ENCODE measurements at regions not wholly inside any gene's neighbourhood (a gene's known extent, or its start where the extent isn't known, plus 50 kb on each side); places are given as distances from the start of the nearest gene placed in this dataset.
A peak's percentile ranks its signal among the peaks of the same experiment; 100 is the strongest.
"Not testable (repeated sequence)": the region's sequence is repeated elsewhere in the genome, so short reads cannot be mapped to it uniquely, and the experiment has no call there.

DNA sequence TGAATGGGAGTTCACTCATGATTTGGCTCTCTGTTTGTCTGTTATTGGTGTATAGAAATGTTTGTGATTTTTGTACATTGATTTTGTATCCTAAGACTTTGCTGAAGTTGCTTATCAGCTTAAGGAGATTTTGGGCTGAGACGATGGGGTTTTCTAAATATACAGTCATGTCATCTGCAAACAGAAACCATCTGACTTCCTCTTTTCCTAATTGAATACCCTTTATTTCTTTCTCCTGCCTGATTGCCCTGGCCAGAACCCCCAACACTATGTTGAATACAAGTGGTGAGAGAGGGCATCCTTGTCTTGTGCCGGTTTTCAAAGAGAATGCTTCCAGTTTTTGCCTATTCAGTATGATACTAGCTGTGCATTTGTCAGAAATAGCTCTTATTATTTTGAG lies 261.5 kb downstream of the VAPA start:
- Mint-ChIP-seq H3K9me3 (peaks cover 18% of the 10 kb centered on the region), H3K4me1 (ENCODE audit: low read depth) (peaks cover 15% of the 10 kb centered on the region)
- H3K4me3 Mint-ChIP-seq; intact Hi-C loops (cut with micrococcal nuclease); DNase-seq (ENCODE audit: low spot score); H3K27ac Mint-ChIP-seq; H3K27me3 Mint-ChIP-seq (ENCODE audit: insufficient read depth); H3K36me3 Mint-ChIP-seq (ENCODE audit: low read depth): not testable (repeated sequence)

DNA sequence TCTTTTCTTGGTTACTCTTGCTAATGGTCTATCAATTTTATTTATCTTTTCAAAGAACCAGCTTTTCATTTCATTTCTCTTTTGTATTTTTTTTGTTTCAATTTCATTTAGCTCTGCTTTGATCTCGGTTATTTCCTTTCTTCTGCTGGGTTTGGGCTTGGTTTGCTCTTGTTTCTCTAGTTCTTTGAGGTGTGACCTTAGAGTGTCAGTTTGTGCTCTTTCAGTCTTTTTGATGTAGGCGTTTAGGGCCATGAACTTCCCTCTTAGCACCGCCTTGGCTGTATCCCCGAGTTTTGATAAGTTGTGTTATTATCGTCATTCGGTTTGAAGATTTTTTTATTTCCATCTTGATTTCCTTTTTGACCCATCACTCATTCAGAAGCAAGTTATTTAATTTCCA lies 265.5 kb downstream of the VAPA start:
- H3K27me3 Mint-ChIP-seq (ENCODE audit: insufficient read depth); intact Hi-C loops (cut with micrococcal nuclease); H3K36me3 Mint-ChIP-seq (ENCODE audit: low read depth); DNase-seq (ENCODE audit: low spot score): not testable (repeated sequence)
- Mint-ChIP-seq H3K9me3 (peaks cover 36% of the 10 kb centered on the region), H3K27ac (peak overlapping the region; percentile 36), H3K4me1 (ENCODE audit: low read depth) (peaks cover 15% of the 10 kb centered on the region), H3K4me3 (peak overlapping the region; percentile 0)

DNA sequence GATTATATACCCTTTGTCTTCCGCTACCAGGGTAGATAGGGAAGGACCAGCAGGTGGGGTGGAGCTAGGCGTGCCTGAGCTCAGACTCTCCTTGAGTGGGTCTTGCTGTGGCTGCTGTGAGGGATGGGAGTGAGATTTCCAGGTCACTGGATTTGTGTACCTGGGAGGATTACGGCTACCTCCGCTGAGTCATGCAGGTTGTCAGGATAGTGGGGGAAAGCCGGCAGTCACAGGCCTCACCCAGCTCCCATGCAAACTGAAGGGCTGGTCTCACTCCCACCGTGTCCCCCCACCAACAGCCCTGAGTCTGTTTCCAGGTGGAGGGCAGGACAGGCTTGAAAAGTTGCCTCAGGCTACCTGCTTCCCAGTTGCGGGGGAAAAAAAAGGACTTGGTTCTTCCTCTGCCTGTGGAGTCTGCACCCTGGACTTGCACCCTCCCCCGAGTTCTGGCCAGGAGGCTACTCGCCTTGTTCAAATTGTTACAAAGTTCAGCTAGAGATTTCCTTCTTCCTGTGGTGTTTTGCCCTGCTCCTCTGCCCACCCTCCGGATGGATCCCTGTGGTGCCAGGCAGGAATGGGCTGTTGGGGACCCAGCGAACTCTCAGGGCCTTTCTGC lies 268.3 kb downstream of the VAPA start:
- Mint-ChIP-seq H3K9me3 (peaks cover 39% of the 10 kb centered on the region), H3K4me3 (no peak overlapping the region), H3K27me3 (ENCODE audit: insufficient read depth) (peaks cover 6% of the 10 kb centered on the region), H3K4me1 (ENCODE audit: low read depth) (peaks cover 21% of the 10 kb centered on the region), H3K36me3 (ENCODE audit: low read depth) (peaks cover 4% of the 10 kb centered on the region), H3K27ac (no peak overlapping the region)
- intact Hi-C loops (cut with micrococcal nuclease): no loop called here
- DNase-seq (ENCODE audit: low spot score): no peak

DNA sequence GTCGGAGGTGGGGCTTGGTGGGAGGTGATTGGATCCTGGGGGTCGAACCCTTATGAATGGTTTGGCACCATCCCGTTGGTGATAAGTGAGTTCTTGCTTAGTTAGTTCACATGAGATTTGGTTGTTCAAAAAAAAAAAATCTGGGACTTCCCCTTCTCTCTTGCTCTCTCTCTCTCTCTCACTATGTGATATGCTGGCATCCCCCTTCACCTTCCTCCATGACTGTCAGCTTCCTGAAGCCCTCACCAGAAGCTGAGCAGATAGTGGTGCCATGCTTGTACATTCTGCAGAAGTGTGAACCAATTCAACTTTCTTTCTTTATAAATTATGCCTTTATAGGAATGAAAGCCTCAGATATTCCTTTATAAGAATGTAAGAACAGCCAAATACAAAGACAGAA lies 269.7 kb upstream of the APCDD1 start:
- Mint-ChIP-seq H3K36me3 (ENCODE audit: low read depth) (no peaks in the 10 kb centered on the region), H3K4me1 (ENCODE audit: low read depth) (peaks cover 10% of the 10 kb centered on the region), H3K9me3 (peaks cover 26% of the 10 kb centered on the region), H3K27me3 (ENCODE audit: insufficient read depth) (peaks cover 4% of the 10 kb centered on the region), H3K4me3 (no peak overlapping the region), H3K27ac (no peak overlapping the region)
- DNase-seq (ENCODE audit: low spot score): no peak
- intact Hi-C loops (cut with micrococcal nuclease): no loop called here

DNA sequence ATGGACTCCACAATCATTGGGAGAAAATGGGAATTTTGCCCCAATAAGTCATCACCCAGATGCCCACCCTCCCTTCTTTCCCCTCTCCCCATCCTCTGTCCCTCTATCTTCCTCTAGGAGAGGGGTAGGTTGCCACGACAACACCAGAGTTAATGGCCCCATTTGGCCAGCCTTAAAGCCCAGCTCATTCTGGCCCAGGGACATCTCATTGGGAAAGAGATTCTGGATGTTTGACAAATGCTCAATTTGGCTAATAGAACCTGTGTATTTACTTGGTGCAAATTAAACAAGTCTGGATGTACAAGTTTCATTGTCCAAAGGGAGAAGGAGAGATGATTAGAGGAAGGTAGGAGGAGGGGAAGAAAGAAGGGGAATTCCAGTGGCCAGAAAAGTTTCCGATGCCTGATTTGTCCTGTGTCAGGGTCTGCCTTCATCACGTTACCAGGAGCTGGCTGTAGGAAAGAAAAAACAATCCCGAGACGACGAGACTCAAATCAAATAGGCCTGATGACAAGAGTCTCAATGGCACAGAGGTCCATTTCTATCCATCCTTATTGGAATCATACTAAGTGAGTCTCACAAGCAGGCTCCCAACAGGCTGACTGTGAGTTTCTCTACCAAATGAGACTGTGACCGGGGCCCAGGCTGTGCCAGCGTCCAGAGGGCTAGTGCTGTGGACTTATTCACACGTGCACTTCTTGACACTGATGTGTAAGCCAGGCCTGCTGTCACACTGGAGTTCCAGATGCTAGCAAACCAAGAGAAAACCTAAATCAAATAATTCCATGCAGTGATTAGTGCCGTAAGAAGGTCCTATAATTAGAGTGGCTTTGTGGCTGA lies 265.2 kb upstream of the APCDD1 start:
- Mint-ChIP-seq H3K4me1 (ENCODE audit: low read depth) (peaks cover 6% of the 10 kb centered on the region), H3K4me3 (no peak overlapping the region), H3K36me3 (ENCODE audit: low read depth) (no peaks in the 10 kb centered on the region), H3K27ac (no peak overlapping the region), H3K27me3 (ENCODE audit: insufficient read depth) (peaks cover 9% of the 10 kb centered on the region), H3K9me3 (peaks cover 3% of the 10 kb centered on the region)
- intact Hi-C loops (cut with micrococcal nuclease): no loop called here
- DNase-seq (ENCODE audit: low spot score): no peak

DNA sequence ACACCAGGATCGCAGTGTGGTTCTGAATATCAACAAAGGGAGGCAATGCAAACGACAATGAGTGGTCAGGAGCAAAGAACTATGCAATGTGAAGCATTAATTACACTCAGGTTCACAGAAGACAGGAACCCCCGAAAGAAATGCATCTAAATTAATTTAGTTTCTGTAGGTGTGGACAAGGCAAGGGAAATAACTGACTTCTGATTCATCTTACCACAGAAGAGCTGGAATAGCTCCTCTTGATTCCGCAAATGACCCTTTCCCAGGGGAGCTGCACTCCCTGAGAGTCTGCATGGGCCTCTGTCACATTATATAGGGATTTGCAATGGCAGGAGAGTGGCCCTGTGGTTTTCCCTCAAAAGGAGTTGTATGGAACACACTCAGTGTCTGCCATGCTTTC lies 263.9 kb upstream of the APCDD1 start:
- Mint-ChIP-seq H3K27me3 (ENCODE audit: insufficient read depth) (peaks cover 9% of the 10 kb centered on the region), H3K27ac (no peak overlapping the region), H3K9me3 (no peaks in the 10 kb centered on the region), H3K36me3 (ENCODE audit: low read depth) (no peaks in the 10 kb centered on the region), H3K4me1 (ENCODE audit: low read depth) (no peaks in the 10 kb centered on the region), H3K4me3 (no peak overlapping the region)
- intact Hi-C loops (cut with micrococcal nuclease): no loop called here
- DNase-seq (ENCODE audit: low spot score): no peak

DNA sequence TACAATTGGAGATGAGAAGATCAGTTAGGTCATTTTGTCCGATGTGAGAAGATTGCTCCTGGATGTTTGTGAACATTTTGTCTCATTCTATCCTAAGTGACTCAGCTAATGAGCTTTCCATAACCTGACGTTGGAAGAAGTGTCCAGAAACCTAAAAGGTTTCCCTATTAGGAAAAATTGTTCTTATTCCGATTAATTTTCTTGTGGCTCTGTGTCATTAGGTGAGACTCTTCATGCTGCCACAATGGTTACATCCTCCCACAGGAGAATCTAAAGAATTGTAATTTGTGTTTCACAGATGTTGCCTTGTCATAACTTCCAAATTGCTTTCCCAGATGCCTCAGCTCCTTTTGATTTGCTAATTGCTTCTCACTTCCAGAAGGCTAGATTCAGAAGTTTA lies 261.0 kb upstream of the APCDD1 start:
- peaks cover 7% of the 10 kb centered on the region for H3K27me3 Mint-ChIP-seq (ENCODE audit: insufficient read depth)
- H3K4me1 Mint-ChIP-seq (ENCODE audit: low read depth): no peaks in the 10 kb centered on the region
- DNase-seq (ENCODE audit: low spot score): no peak
- H3K4me3 Mint-ChIP-seq: no peak overlapping the region
- no peak overlapping the region for H3K27ac Mint-ChIP-seq
- intact Hi-C loops (cut with micrococcal nuclease): no loop called here
- H3K36me3 Mint-ChIP-seq (ENCODE audit: low read depth): no peaks in the 10 kb centered on the region
- no peaks in the 10 kb centered on the region for H3K9me3 Mint-ChIP-seq

DNA sequence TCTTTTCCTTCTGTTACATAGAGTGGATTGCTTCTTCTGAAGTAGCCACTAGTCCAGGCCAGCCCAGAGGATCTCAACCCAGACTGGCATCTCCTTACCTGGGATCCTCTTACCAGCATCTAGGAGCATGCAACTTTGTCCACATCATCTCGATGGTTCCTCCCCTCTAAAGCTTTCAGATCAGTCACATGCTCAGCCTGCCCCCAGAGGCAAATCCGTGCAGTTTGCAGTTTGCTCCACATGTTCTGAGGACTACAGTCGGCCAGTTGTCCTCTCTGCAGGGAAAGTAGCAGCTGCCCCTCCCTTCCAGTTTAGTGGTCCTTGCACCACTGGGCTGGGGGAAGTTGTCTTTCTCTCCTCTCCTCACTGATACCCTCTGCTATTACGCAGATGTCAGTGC lies 259.8 kb upstream of the APCDD1 start:
- intact Hi-C loops (cut with micrococcal nuclease): no loop called here
- Mint-ChIP-seq H3K27ac (no peak overlapping the region), H3K9me3 (no peaks in the 10 kb centered on the region), H3K27me3 (ENCODE audit: insufficient read depth) (peaks cover 7% of the 10 kb centered on the region), H3K4me3 (no peak overlapping the region), H3K4me1 (ENCODE audit: low read depth) (no peaks in the 10 kb centered on the region), H3K36me3 (ENCODE audit: low read depth) (no peaks in the 10 kb centered on the region)
- DNase-seq (ENCODE audit: low spot score): no peak

DNA sequence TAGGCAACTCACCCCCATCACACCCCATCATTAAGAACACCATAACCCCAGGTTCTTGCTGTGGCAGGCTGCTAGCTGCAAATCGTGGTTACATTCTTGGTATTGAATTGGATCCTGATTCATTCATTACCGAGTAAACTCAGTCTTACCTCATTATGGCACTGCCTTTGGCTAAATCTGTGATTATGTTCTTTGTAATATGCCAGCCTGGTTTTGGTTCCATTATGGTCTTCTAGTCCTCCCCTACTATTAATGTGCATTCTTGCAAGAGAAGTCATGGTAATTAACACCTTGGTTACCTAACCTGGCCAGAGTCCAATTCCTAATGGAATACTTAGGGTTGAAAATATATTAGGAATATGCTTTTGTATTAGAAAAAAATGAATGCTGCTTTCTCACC lies 258.9 kb upstream of the APCDD1 start:
- no peak for DNase-seq (ENCODE audit: low spot score)
- no peaks in the 10 kb centered on the region for H3K36me3 Mint-ChIP-seq (ENCODE audit: low read depth)
- intact Hi-C loops (cut with micrococcal nuclease): no loop called here
- no peak overlapping the region for H3K4me3 Mint-ChIP-seq
- no peaks in the 10 kb centered on the region for H3K4me1 Mint-ChIP-seq (ENCODE audit: low read depth)
- no peaks in the 10 kb centered on the region for H3K9me3 Mint-ChIP-seq
- H3K27me3 Mint-ChIP-seq (ENCODE audit: insufficient read depth): peaks cover 7% of the 10 kb centered on the region
- no peak overlapping the region for H3K27ac Mint-ChIP-seq

DNA sequence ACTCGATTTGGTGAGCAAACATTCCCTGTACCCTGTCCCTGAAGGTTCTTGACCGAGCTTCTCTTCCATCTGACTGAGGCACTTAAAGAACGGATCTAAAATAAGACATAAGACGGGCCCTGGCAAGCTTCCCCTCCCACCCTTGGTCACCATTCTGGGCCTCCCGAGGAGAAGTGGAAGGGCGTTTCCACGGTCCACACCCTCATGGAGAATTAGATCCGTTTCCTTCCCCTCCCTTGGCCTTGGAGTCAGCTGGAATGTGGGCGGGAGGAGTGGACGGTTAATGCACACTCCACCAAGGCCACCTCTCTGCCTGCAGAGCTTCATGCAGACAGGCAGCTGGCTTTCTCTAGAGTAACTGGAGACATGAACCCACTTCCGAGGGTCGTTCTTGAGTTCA lies 257.3 kb upstream of the APCDD1 start:
- intact Hi-C loops (cut with micrococcal nuclease): no loop called here
- no peak for DNase-seq (ENCODE audit: low spot score)
- H3K4me1 Mint-ChIP-seq (ENCODE audit: low read depth): no peaks in the 10 kb centered on the region
- H3K9me3 Mint-ChIP-seq: no peaks in the 10 kb centered on the region
- H3K4me3 Mint-ChIP-seq: no peak overlapping the region
- H3K27ac Mint-ChIP-seq: no peak overlapping the region
- peaks cover 7% of the 10 kb centered on the region for H3K27me3 Mint-ChIP-seq (ENCODE audit: insufficient read depth)
- H3K36me3 Mint-ChIP-seq (ENCODE audit: low read depth): no peaks in the 10 kb centered on the region

DNA sequence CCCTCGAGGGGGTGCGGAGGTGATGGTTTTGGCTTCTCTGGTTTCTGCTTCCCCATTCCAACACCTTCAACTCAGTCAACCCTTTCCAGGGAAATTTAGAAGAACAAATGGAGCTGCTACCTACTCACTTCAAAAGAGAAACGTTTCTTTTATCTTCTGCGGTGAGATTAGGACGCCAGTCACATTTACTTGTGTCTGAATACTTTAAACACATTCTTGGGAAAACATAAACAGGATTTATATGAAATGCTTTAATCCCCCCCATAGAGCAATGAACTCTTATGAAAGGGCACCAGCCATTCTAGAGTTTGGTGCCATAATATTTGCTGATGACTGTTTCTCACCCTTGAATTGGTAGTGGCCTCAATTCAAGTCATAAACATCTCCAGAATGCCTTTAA lies 253.2 kb upstream of the APCDD1 start:
- intact Hi-C loops (cut with micrococcal nuclease): no loop called here
- Mint-ChIP-seq H3K36me3 (ENCODE audit: low read depth) (no peaks in the 10 kb centered on the region), H3K27me3 (ENCODE audit: insufficient read depth) (peaks cover 2% of the 10 kb centered on the region), H3K4me3 (no peak overlapping the region), H3K27ac (no peak overlapping the region), H3K4me1 (ENCODE audit: low read depth) (no peaks in the 10 kb centered on the region), H3K9me3 (no peaks in the 10 kb centered on the region)
- no peak for DNase-seq (ENCODE audit: low spot score)

DNA sequence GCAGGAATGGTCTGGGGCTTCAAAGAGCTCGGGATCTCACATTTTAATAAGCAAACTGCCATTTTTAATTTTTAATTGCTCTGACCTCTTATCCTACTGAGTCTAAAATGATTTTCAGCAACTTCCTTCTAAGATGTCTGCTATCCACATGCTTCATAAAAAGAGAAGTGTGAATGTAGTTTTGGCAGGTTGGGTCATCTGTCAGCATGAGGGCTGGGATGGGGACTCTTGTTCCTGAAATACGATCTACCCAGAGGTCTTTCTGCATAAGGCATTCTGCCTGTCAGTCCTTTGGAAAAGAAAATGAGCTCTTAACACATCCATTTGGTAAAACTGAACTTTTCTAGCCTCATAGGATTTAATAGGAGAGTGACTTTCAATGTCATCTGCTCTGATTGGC lies 252.8 kb upstream of the APCDD1 start:
- Mint-ChIP-seq H3K36me3 (ENCODE audit: low read depth) (no peaks in the 10 kb centered on the region), H3K27ac (no peak overlapping the region)

DNA sequence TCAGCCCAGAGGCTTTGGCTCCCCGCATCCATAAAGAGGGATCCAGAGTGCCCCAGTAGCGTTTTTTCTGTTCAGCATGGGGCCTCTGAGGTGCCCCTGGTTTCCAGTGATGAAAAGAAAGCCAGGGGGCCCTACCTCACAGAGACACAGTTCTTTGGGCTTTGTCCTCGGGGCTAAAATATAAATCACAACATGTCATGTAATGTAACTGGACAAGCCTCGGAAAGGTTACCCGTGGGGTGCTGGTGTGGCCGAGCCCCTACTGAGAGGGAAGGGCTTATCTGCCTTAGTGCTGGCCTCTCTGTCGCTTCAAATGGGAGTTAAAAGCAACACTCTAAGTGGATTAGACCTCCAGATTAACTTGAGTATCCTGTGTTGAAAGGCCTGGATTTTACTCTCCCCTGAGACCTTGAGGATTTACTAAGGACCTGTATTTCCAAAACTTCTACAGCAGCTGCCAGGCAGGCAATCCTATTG lies 251.6 kb upstream of the APCDD1 start:
- Mint-ChIP-seq H3K27me3 (ENCODE audit: insufficient read depth) (peaks cover 6% of the 10 kb centered on the region), H3K9me3 (no peaks in the 10 kb centered on the region), H3K4me3 (no peak overlapping the region), H3K27ac (no peak overlapping the region), H3K4me1 (ENCODE audit: low read depth) (no peaks in the 10 kb centered on the region), H3K36me3 (ENCODE audit: low read depth) (no peaks in the 10 kb centered on the region)
- intact Hi-C loops (cut with micrococcal nuclease): no loop called here
- DNase-seq (ENCODE audit: low spot score): no peak

More for the DNA sequence above, 252.8 kb upstream of the APCDD1 start:
- Mint-ChIP-seq H3K4me1 (ENCODE audit: low read depth) (no peaks in the 10 kb centered on the region), H3K4me3 (no peak overlapping the region), H3K9me3 (no peaks in the 10 kb centered on the region), H3K27me3 (ENCODE audit: insufficient read depth) (peaks cover 2% of the 10 kb centered on the region)
- DNase-seq (ENCODE audit: low spot score): no peak
- intact Hi-C loops (cut with micrococcal nuclease): no loop called here
